GM12872 (cell line): ENCODE measurements at regions not wholly inside any gene's neighbourhood (a gene's known extent, or its start where the extent isn't known, plus 50 kb on each side); places are given as distances from the start of the nearest gene placed in this dataset.

Experiments
- TF ChIP-seq, protein P1 (sequence below): IDR thresholded peaks from 3 replicates; pipeline ENCODE4 v1.5.1; 2011; ENCODE audit warnings: low read depth, mild to moderate bottlenecking, low read length, moderate library complexity; ENCODE audit not compliant: insufficient read depth

DNA sequence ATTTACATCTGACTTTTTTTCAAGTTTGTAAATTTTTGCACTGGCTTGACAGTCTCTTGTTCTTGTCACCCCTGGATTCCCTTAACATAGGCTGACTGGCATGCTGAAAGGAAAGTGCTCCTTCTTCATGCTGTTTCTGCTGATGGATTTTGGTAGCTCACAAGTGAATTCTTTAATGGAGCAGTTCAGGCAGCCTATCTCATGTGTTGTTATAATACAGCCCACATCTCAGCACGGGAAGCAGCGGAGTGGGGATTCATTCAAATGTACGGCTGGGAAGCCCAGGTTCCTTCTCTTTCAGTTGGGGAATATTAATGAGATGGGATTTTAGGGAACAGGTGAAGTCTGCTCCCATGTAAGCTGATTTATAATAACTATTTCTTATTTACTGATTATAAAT, 142.8 kb downstream of the CD8B2 start:
- TF ChIP-seq, protein P1, sequence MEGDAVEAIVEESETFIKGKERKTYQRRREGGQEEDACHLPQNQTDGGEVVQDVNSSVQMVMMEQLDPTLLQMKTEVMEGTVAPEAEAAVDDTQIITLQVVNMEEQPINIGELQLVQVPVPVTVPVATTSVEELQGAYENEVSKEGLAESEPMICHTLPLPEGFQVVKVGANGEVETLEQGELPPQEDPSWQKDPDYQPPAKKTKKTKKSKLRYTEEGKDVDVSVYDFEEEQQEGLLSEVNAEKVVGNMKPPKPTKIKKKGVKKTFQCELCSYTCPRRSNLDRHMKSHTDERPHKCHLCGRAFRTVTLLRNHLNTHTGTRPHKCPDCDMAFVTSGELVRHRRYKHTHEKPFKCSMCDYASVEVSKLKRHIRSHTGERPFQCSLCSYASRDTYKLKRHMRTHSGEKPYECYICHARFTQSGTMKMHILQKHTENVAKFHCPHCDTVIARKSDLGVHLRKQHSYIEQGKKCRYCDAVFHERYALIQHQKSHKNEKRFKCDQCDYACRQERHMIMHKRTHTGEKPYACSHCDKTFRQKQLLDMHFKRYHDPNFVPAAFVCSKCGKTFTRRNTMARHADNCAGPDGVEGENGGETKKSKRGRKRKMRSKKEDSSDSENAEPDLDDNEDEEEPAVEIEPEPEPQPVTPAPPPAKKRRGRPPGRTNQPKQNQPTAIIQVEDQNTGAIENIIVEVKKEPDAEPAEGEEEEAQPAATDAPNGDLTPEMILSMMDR, result no peak

GRCh38 chr2:106631281-106631680, 144.1 kb downstream of the CD8B2 start:
- TF ChIP-seq, protein P1, result no peak

GRCh38 chr2:106638043-106638442, 150.9 kb downstream of the CD8B2 start:
- TF ChIP-seq, protein P1, result peak; percentile 18; the same call in 1 of the 3 replicates

DNA sequence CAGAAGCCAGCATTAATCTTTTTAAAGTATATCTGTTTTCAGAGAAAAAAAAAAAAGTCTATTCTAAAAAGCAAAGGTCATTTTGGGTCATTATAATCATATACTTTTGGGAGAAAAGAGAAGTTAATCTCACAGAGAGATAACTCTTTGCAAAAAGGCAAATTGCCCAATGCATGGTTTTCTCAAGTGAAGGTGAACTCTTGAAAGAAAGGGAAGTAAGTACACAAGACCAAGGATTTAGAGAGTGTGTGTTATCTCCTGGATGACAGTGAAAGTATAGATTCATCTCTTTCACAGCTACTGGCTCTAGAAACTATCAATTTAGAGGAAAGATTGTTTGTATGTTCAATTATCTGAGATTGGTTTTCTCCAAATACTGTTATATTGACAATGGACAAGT, 151.4 kb downstream of the CD8B2 start:
- TF ChIP-seq, protein P1, result no peak

DNA sequence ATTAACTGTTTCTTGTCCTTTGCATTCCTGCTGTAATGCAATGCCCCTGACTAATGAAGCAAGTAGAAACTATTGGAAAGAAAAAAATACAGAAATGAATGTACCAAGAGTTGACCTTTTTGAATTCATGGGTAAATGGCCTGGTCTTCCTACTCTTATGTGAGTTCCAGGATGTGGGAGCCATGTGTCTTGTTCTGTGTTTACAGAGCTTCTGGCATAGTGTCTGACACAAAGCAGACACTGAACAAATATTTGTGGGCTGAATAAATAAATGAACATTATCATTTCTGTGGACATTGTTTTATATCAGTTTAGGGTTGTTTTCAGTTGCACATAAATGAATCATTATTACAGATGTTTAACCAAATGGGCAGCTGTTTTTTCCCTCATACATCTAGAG, 155.5 kb downstream of the CD8B2 start:
- TF ChIP-seq, protein P1, result no peak

- TF ChIP-seq, protein P1, result no peak
These were observed 157.5 kb downstream of the CD8B2 start for GRCh38 chr2:106644623-106645022.

DNA sequence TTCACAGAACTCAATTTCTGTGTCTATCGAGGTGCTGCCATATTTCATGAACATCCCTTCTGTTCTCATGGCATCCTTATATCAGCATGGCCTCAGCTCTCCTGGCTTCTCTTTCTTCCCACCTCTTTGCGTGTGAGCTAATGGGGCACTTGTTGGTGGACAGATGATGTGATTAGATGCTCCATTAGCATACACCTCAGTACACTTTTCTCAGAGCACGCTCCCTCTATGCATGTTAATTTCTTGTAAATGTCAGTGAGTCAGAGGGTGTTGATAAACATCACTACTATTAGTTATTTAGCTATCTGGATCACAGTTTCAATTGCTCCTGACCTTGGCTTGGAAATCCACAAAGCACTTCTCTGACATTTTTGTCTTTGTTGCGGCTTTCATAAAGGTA, 159.4 kb downstream of the CD8B2 start:
- TF ChIP-seq, protein P1, result no peak

- TF ChIP-seq, protein P1, result no peak
These were observed 162.1 kb downstream of the CD8B2 start for GRCh38 chr2:106649306-106649705.
